ENCODE measurements at regions not wholly inside any gene's neighbourhood (a gene's known extent, or its start where the extent isn't known, plus 50 kb on each side); places are given as distances from the start of the nearest gene placed in this dataset.

DNA sequence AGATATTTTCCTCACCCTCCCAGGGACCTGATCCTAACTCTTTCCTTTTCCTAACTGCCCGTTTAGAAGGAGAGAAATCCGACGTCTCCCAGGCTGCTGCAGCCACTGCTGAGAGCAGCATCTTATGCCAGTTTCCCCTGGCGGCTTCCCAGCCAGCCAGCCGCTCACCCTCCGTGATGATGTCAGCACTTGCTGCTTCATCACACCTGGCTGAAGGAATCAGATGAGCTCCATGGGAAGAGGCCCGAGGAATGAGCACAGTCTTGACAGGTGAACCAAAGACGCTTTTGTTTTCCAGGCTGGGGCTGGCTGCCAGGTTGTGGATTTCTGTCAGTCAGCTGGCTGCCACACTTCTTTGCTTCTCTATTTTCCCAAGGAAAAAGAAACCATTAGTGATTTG is 445.1 kb upstream of the RBMS3 start:
- TF ChIP-seq CREB1 (IDR thresholded peaks at IDR 0.05; ENCODE audit: low read depth) (no peak), EP300 (IDR thresholded peaks at IDR 0.05; ENCODE audit: borderline replicate concordance) (no peak), CEBPB (IDR thresholded peaks at IDR 0.05) (no peak), ZBTB7A (IDR thresholded peaks at IDR 0.05; ENCODE audit: low read depth) (no peak), NFIC (IDR thresholded peaks at IDR 0.05) (no peak), EGR1 (IDR thresholded peaks at IDR 0.05) (no peak)
- TF ChIP-seq, protein P1, sequence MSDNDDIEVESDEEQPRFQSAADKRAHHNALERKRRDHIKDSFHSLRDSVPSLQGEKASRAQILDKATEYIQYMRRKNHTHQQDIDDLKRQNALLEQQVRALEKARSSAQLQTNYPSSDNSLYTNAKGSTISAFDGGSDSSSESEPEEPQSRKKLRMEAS (IDR thresholded peaks at IDR 0.05) = no peak
- TF ChIP-seq, protein P2, sequence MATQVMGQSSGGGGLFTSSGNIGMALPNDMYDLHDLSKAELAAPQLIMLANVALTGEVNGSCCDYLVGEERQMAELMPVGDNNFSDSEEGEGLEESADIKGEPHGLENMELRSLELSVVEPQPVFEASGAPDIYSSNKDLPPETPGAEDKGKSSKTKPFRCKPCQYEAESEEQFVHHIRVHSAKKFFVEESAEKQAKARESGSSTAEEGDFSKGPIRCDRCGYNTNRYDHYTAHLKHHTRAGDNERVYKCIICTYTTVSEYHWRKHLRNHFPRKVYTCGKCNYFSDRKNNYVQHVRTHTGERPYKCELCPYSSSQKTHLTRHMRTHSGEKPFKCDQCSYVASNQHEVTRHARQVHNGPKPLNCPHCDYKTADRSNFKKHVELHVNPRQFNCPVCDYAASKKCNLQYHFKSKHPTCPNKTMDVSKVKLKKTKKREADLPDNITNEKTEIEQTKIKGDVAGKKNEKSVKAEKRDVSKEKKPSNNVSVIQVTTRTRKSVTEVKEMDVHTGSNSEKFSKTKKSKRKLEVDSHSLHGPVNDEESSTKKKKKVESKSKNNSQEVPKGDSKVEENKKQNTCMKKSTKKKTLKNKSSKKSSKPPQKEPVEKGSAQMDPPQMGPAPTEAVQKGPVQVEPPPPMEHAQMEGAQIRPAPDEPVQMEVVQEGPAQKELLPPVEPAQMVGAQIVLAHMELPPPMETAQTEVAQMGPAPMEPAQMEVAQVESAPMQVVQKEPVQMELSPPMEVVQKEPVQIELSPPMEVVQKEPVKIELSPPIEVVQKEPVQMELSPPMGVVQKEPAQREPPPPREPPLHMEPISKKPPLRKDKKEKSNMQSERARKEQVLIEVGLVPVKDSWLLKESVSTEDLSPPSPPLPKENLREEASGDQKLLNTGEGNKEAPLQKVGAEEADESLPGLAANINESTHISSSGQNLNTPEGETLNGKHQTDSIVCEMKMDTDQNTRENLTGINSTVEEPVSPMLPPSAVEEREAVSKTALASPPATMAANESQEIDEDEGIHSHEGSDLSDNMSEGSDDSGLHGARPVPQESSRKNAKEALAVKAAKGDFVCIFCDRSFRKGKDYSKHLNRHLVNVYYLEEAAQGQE (IDR thresholded peaks at IDR 0.05; ENCODE audit: low read depth) = no peak
- TF ChIP-seq, protein P3, sequence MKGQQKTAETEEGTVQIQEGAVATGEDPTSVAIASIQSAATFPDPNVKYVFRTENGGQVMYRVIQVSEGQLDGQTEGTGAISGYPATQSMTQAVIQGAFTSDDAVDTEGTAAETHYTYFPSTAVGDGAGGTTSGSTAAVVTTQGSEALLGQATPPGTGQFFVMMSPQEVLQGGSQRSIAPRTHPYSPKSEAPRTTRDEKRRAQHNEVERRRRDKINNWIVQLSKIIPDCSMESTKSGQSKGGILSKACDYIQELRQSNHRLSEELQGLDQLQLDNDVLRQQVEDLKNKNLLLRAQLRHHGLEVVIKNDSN (IDR thresholded peaks at IDR 0.05) = no peak

DNA sequence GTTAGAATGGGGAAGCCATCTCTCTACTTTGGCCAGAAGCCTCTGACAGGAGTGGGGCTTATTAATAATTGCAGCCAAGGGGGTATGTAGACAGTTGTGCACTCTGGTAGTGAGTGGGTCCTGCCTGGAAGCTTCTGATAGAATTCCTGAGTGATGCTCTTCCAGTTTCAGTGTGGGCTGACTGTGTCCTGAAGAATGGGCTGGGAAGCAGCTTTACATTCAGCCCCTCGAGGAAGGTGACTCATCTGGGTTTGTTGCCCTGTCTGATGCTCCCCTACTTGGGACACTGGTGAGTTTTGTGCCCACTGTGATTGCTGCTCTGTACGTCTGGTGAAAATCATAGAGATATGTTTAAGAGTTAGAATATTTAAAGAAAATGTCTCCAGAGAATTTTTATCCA is 444.7 kb upstream of the RBMS3 start:
- TF ChIP-seq EP300 (IDR thresholded peaks at IDR 0.05; ENCODE audit: borderline replicate concordance) = no peak
- TF ChIP-seq FOXM1 (IDR thresholded peaks at IDR 0.05; ENCODE audit: borderline replicate concordance, low read depth) = no peak
- no peak for TF ChIP-seq TAF1 (IDR thresholded peaks at IDR 0.05; ENCODE audit: low read depth)
- TF ChIP-seq YY1 (IDR thresholded peaks at IDR 0.05; ENCODE audit: low read depth) = no peak
- TF ChIP-seq NFIC (IDR thresholded peaks at IDR 0.05) = no peak
- TF ChIP-seq EGR1 (IDR thresholded peaks at IDR 0.05) = no peak
- TF ChIP-seq, protein P3 (IDR thresholded peaks at IDR 0.05) = no peak

DNA sequence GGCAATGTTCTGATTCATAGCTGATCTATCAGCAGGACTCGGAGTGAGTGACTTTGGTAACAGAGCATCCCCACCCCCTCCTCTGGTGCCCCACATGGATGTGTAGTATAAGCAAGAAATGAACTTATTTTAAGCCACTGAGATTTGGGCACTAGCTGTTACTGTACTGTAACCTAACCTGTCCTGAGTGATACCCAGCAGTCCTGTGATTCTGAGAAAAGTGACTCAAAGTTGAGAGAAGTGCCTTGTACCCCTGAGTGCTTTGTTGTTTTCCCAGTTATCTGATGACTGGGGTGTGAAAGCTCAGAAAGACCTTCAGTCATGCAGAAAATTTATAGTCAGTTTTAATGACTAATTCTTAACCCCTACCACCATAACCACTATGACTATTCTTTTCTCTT is 439.9 kb upstream of the RBMS3 start:
- no peak for TF ChIP-seq TAF1 (IDR thresholded peaks at IDR 0.05; ENCODE audit: low read depth)
- TF ChIP-seq EP300 (IDR thresholded peaks at IDR 0.05; ENCODE audit: borderline replicate concordance) = no peak
- TF ChIP-seq EGR1 (IDR thresholded peaks at IDR 0.05) = no peak
- no peak for TF ChIP-seq YY1 (IDR thresholded peaks at IDR 0.05; ENCODE audit: low read depth)
- TF ChIP-seq CREB1 (IDR thresholded peaks at IDR 0.05; ENCODE audit: low read depth) = no peak
- no peak for TF ChIP-seq CEBPB (IDR thresholded peaks at IDR 0.05)
- no peak for TF ChIP-seq NFIC (IDR thresholded peaks at IDR 0.05)
- no peak for TF ChIP-seq FOXM1 (IDR thresholded peaks at IDR 0.05; ENCODE audit: borderline replicate concordance, low read depth)
- TF ChIP-seq, protein P2 (IDR thresholded peaks at IDR 0.05; ENCODE audit: low read depth) = no peak
- TF ChIP-seq, protein P1 (IDR thresholded peaks at IDR 0.05) = no peak
- TF ChIP-seq TEAD4 (IDR thresholded peaks at IDR 0.05) = no peak
- TF ChIP-seq, protein P3 (IDR thresholded peaks at IDR 0.05) = no peak
- no peak for TF ChIP-seq ZBTB7A (IDR thresholded peaks at IDR 0.05; ENCODE audit: low read depth)
- no peak for TF ChIP-seq TCF12 (IDR thresholded peaks at IDR 0.05; ENCODE audit: low read depth)
- TF ChIP-seq RAD21 (IDR thresholded peaks at IDR 0.05; ENCODE audit: low read depth) = no peak

DNA sequence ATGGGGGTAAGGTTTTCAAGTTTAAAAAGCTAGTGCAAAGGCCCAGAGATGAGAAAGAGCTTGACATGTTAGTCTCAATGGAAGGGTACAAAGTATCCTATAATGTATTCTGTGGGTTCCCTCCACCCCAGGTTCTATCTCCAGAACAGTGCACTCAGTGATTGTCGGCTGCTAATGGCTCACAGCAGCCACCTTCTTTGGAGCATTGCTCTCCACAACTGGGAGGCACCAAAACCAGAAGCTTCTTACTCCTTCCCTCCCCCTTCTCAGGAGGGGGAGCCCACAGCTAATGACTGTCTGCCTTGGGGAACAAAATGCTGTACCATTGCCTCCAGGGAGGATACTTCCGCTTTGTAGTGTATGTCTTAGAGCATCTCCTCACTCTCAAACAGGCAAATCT is 439.4 kb upstream of the RBMS3 start:
- no peak for TF ChIP-seq YY1 (IDR thresholded peaks at IDR 0.05; ENCODE audit: low read depth)
- no peak for TF ChIP-seq TAF1 (IDR thresholded peaks at IDR 0.05; ENCODE audit: low read depth)
- TF ChIP-seq NFIC (IDR thresholded peaks at IDR 0.05) = no peak
- no peak for TF ChIP-seq ZBTB7A (IDR thresholded peaks at IDR 0.05; ENCODE audit: low read depth)
- no peak for TF ChIP-seq EGR1 (IDR thresholded peaks at IDR 0.05)
- no peak for TF ChIP-seq TCF12 (IDR thresholded peaks at IDR 0.05; ENCODE audit: low read depth)
- no peak for TF ChIP-seq RAD21 (IDR thresholded peaks at IDR 0.05; ENCODE audit: low read depth)
- no peak for TF ChIP-seq EP300 (IDR thresholded peaks at IDR 0.05; ENCODE audit: borderline replicate concordance)
- TF ChIP-seq CEBPB (IDR thresholded peaks at IDR 0.05) = no peak
- no peak for TF ChIP-seq FOXM1 (IDR thresholded peaks at IDR 0.05; ENCODE audit: borderline replicate concordance, low read depth)
- TF ChIP-seq, protein P2 (IDR thresholded peaks at IDR 0.05; ENCODE audit: low read depth) = no peak
- TF ChIP-seq, protein P3 (IDR thresholded peaks at IDR 0.05) = no peak
- TF ChIP-seq, protein P1 (IDR thresholded peaks at IDR 0.05) = no peak
- TF ChIP-seq TEAD4 (IDR thresholded peaks at IDR 0.05) = no peak
- TF ChIP-seq CREB1 (IDR thresholded peaks at IDR 0.05; ENCODE audit: low read depth) = no peak
